HL-60 (cell line): ENCODE measurements at regions not wholly inside any gene's neighbourhood (a gene's known extent, or its start where the extent isn't known, plus 50 kb on each side); places are given as distances from the start of the nearest gene placed in this dataset.

Source experiments
- DNase-seq, 2 experiments: peaks; one replicate each; pipeline ENCODE4 v3.0.0-alpha.2; 2010 to 2020; ENCODE audit warnings: low read depth in 1 of 2, low spot score in 1 of 2
- H3K27ac ChIP-seq: fragments of 250-450 bp; sonication (Bioruptor Pico); replicated peaks from 2 replicates; pipeline ENCODE4 v1.5.1; 2020; ENCODE audit warnings: mild to moderate bottlenecking, moderate library complexity
- H3K27me3 ChIP-seq: fragments of 250-450 bp; sonication (Bioruptor Pico); 2 replicates; pipeline ENCODE4 v1.5.1; 2021; ENCODE audit warnings: mild to moderate bottlenecking, moderate library complexity; ENCODE audit not compliant: insufficient read depth, poor library complexity, severe bottlenecking
- H3K4me3 ChIP-seq: replicated peaks from 2 replicates; pipeline ENCODE4 v1.5.1; 2011; ENCODE audit warnings: mild to moderate bottlenecking, control low read depth, low read length; ENCODE audit not compliant: insufficient read depth
- CTCF ChIP-seq: IDR thresholded peaks from one replicate; pipeline ENCODE4 v1.5.1; 2011; ENCODE audit warnings: low read length, control low read depth, inconsistent platforms; ENCODE audit not compliant: insufficient read depth
- GABPA ChIP-seq: IDR thresholded peaks from 2 replicates; pipeline ENCODE4 v1.6.1; 2012; ENCODE audit warnings: low read depth
- POLR2AphosphoS5 ChIP-seq: IDR thresholded peaks from 2 replicates; pipeline ENCODE4 v1.6.1; 2012; ENCODE audit warnings: low read depth
- REST ChIP-seq: IDR thresholded peaks from 2 replicates; pipeline ENCODE4 v1.6.1; 2012; ENCODE audit warnings: low read depth; ENCODE audit not compliant: insufficient replicate concordance
- SPI1 ChIP-seq: IDR thresholded peaks from 2 replicates; pipeline ENCODE4 v1.6.1; 2012; ENCODE audit warnings: low read depth, mild to moderate bottlenecking, borderline replicate concordance

GRCh38 chr12:114888928-114889584 is 205.1 kb upstream of the TBX3 start:
- H3K4me3 ChIP-seq = no peak overlapping the region
- H3K27me3 ChIP-seq = no peaks in the 10 kb centered on the region
- no peak for TF ChIP-seq GABPA
- no peak for TF ChIP-seq REST
- no peak for TF ChIP-seq CTCF
- TF ChIP-seq SPI1 = no peak
- TF ChIP-seq POLR2AphosphoS5 = no peak
- no peak overlapping the region for H3K27ac ChIP-seq
- DNase-seq = no peak

GRCh38 chr12:114888448-114888847 is 204.5 kb upstream of the TBX3 start:
- no peak for TF ChIP-seq POLR2AphosphoS5
- no peak for TF ChIP-seq GABPA
- TF ChIP-seq SPI1 = no peak
- no peak for TF ChIP-seq REST
- no peak for TF ChIP-seq CTCF
- Histone ChIP-seq H3K4me3 (no peak overlapping the region), H3K27ac (no peak overlapping the region), H3K27me3 (no peaks in the 10 kb centered on the region)
- DNase-seq = no peak

GRCh38 chr12:114885501-114885900 is 201.5 kb upstream of the TBX3 start:
- DNase-seq = no peak
- Histone ChIP-seq H3K27ac (no peak overlapping the region), H3K27me3 (no peaks in the 10 kb centered on the region), H3K4me3 (no peak overlapping the region)
- TF ChIP-seq CTCF (no peak), POLR2AphosphoS5 (no peak), GABPA (no peak)

- TF ChIP-seq POLR2AphosphoS5 (no peak), GABPA (no peak), REST (no peak)
- H3K4me3 ChIP-seq = no peak overlapping the region
- no peak for DNase-seq
- no peak overlapping the region for H3K27ac ChIP-seq
- H3K27me3 ChIP-seq = no peaks in the 10 kb centered on the region
These were observed 200.6 kb upstream of the TBX3 start for GRCh38 chr12:114884575-114884974.
